IMR-90 (cell line): ENCODE measurements at regions not wholly inside any gene's neighbourhood (a gene's known extent, or its start where the extent isn't known, plus 50 kb on each side); places are given as distances from the start of the nearest gene placed in this dataset.
A peak's percentile ranks its signal among the peaks of the same experiment; 100 is the strongest.

Source experiments
- BHLHE40 ChIP-seq: fragments of 150-350 bp; IDR thresholded peaks from 2 replicates; pipeline ENCODE4 v1.6.1; 2016; ENCODE audit warnings: mild to moderate bottlenecking, low read depth, low read length
- CEBPB ChIP-seq: IDR thresholded peaks from 2 replicates; pipeline ENCODE4 v1.6.1; 2012; ENCODE audit warnings: low read depth, low read length, improper control_type of control experiment
- CHD1 ChIP-seq: IDR thresholded peaks from 2 replicates; pipeline ENCODE4 v1.6.1; 2012; ENCODE audit warnings: low read depth, low read length, improper control_type of control experiment
- FOS ChIP-seq: fragments of 150-350 bp; IDR thresholded peaks from 2 replicates; pipeline ENCODE4 v1.6.1; 2016; ENCODE audit warnings: low read depth, low read length
- MAFK ChIP-seq: IDR thresholded peaks from 2 replicates; pipeline ENCODE4 v1.6.1; 2012; ENCODE audit warnings: low read depth, low read length, improper control_type of control experiment
- MAZ ChIP-seq: IDR thresholded peaks from 2 replicates; pipeline ENCODE4 v1.6.1; 2012; ENCODE audit warnings: low read depth, mild to moderate bottlenecking, low read length, improper control_type of control experiment, moderate library complexity, borderline replicate concordance
- MXI1 ChIP-seq: IDR thresholded peaks from 2 replicates; pipeline ENCODE4 v1.6.1; 2012; ENCODE audit warnings: low read depth, mild to moderate bottlenecking, low read length, moderate library complexity, borderline replicate concordance
- POLR2A ChIP-seq: IDR thresholded peaks from 2 replicates; pipeline ENCODE4 v1.6.1; 2012; ENCODE audit warnings: mild to moderate bottlenecking, low read depth, low read length
- RAD21 ChIP-seq: IDR thresholded peaks from 2 replicates; pipeline ENCODE4 v1.6.1; 2012; ENCODE audit warnings: low read length, improper control_type of control experiment
- RCOR1 ChIP-seq: IDR thresholded peaks from 2 replicates; pipeline ENCODE4 v1.6.1; 2012; ENCODE audit warnings: mild to moderate bottlenecking, low read length, improper control_type of control experiment; ENCODE audit not compliant: insufficient replicate concordance
- RFX5 ChIP-seq: IDR thresholded peaks from 2 replicates; pipeline ENCODE4 v1.8.0; 2012; ENCODE audit warnings: low read depth, mild to moderate bottlenecking, low read length, moderate library complexity
- SMC3 ChIP-seq: fragments of 150-350 bp; IDR thresholded peaks from 2 replicates; pipeline ENCODE4 v1.6.1; 2016; ENCODE audit warnings: low read depth, mild to moderate bottlenecking, antibody characterized with exemption, low read length, moderate library complexity
- USF2 ChIP-seq: fragments of 150-350 bp; IDR thresholded peaks from 2 replicates; pipeline ENCODE4 v1.6.1; 2017; ENCODE audit warnings: mild to moderate bottlenecking, antibody characterized with exemption, low read length, low read depth
- TF ChIP-seq, protein P1 (sequence below): conservative IDR thresholded peaks from 2 replicates; pipeline ENCODE4 v1.5.1; 2012; ENCODE audit warnings: mild to moderate bottlenecking, low read depth, low read length, improper control_type of control experiment

DNA sequence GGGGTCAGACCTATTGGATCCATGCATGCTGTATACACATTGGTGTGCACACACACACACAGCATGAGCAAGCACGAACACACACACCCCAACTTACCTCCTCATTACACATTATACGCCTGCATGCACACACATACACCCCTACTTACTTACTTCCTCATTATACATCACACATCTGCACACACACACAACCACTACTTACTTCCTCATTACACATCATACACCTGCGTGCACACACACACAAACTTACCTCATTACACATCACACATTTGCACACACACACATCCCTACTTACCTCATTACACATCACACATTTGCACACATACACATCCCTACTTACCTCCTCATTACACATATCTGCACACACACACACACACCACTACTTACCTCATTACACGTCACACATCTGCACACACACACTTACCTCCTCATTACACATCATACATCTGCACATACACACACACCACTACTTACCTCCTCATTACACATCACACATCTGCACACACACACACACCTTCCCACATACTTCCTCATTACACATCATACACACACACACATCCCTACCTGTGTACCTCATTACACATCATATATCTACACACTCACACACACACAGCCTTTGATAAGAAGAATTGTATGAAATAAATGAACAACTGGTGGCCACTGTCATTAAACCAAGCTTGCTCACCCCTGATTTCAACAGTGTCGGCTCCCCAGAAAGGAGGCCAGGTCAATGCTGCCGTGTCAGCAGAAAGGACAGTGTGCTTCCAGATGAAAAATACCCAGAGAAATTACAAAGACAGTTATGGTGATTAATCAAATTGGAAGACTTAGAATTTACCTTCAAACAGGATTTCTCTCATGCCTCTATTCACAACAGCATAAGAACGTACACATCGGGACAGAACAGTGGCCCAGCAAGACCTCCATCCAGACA, 117.8 kb downstream of the SETD4 start:
- TF ChIP-seq RAD21 = no peak
- TF ChIP-seq, protein P1, sequence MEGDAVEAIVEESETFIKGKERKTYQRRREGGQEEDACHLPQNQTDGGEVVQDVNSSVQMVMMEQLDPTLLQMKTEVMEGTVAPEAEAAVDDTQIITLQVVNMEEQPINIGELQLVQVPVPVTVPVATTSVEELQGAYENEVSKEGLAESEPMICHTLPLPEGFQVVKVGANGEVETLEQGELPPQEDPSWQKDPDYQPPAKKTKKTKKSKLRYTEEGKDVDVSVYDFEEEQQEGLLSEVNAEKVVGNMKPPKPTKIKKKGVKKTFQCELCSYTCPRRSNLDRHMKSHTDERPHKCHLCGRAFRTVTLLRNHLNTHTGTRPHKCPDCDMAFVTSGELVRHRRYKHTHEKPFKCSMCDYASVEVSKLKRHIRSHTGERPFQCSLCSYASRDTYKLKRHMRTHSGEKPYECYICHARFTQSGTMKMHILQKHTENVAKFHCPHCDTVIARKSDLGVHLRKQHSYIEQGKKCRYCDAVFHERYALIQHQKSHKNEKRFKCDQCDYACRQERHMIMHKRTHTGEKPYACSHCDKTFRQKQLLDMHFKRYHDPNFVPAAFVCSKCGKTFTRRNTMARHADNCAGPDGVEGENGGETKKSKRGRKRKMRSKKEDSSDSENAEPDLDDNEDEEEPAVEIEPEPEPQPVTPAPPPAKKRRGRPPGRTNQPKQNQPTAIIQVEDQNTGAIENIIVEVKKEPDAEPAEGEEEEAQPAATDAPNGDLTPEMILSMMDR = no peak
- TF ChIP-seq SMC3 = no peak
- TF ChIP-seq MAFK = peak; percentile 73
- no peak for TF ChIP-seq MXI1
- TF ChIP-seq POLR2A = no peak
- TF ChIP-seq USF2 = no peak
- no peak for TF ChIP-seq MAZ
- TF ChIP-seq BHLHE40 = no peak
- TF ChIP-seq RFX5 = no peak
- TF ChIP-seq CEBPB = no peak
- no peak for TF ChIP-seq FOS
- no peak for TF ChIP-seq RCOR1
- TF ChIP-seq CHD1 = no peak
